GM21528 (cell line): ENCODE measurements at regions not wholly inside any gene's neighbourhood (a gene's known extent, or its start where the extent isn't known, plus 50 kb on each side); places are given as distances from the start of the nearest gene placed in this dataset.

Experiments used
- ATAC-seq: cut with Tn5 transposase; IDR thresholded peaks from one replicate; pipeline ENCODE4 v1.9.1; 2021; ENCODE audit warnings: mild to moderate bottlenecking, moderate library complexity; ENCODE audit not compliant: unreplicated experiment, low FRiP score

GRCh38 chr2:12352889-12353288 lies 363.8 kb upstream of the TRIB2 start:
- ATAC-seq, result no peak

- ATAC-seq, result no peak
Observed at GRCh38 chr2:12361506-12361905, 355.2 kb upstream of the TRIB2 start.

GRCh38 chr2:12363138-12363537 lies 353.6 kb upstream of the TRIB2 start:
- ATAC-seq, result no peak

DNA sequence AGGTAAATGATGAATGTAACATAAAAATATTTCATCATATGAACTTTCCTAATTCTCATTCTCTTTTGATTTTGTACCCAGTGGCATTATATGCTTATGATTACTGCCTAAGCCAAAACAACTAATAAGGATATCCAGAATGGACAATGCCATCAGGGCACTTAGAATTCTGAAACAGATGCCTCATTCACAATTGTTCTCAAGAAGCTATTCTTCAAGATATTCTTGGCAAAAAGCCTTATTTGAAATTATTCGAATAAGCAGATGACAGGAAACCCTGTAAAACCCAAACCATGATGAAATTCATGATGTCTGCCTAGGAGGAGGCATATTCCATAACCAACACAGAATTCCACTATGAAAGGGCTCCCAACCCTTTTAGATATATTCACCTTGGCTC lies 353.2 kb upstream of the TRIB2 start:
- no peak for ATAC-seq

DNA sequence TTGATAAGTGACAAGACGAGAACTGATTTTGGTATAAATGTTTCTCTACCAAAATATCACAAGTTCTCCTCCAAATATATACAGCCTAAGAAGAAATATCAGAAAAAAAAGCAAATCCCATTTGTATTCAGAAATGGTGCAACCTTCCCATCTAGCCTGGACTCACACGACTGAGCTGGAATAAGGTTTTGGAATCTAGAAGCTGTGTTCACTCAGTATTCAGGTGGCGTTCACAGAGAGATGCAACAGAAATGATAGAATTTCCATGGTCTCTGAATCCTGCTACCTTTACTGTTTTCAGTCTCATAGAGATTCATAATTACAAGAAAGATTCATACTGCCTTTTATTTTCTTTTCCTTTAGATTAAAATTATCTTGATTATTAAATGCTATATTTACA lies 347.2 kb upstream of the TRIB2 start:
- no peak for ATAC-seq

DNA sequence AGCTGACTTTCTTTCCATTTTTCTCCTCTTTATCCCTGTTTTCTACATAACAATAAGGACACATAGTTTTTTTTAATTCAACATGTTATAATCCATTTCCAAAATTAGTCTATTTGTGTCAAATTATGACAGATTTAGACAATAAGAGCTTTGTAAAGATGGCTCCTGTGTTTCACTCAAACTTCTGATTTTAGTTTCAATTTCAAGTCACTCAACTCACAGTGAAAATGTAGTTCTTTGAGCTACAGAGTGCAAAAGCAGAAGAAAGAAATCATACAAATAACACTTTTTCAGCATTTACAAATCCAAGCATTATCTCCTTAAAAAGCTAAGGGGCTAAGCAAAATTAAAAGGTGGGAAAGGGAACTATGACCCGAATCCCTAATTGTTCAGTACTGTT lies 340.7 kb upstream of the TRIB2 start:
- no peak for ATAC-seq

- ATAC-seq, result no peak
Observed at GRCh38 chr2:12379143-12379542, 337.6 kb upstream of the TRIB2 start.

- ATAC-seq, result no peak
Observed at GRCh38 chr2:12381543-12382325, 335.0 kb upstream of the TRIB2 start.

- no peak for ATAC-seq
Observed at GRCh38 chr2:12382366-12382765, 334.4 kb upstream of the TRIB2 start.

GRCh38 chr2:12389344-12390045 lies 327.2 kb upstream of the TRIB2 start:
- no peak for ATAC-seq

DNA sequence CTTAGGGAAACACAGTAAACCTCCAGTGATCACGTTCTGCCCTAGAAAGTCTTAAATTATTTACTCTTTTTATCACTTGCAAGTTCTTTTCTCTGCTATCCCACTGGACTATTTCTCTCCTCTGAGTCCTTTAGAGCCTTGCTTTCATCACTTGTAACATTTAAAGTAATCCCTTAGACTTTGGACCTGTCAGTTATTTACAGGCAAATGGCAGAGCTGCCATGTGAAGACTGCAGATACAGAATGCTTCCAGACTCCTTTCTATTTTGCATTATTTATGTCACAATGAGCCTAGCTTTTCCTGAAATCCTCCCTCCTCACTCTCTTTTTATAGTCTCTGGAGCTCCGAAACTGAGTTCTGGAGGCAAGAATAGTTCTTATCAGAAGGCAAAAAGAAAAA lies 325.6 kb upstream of the TRIB2 start:
- ATAC-seq, result no peak

DNA sequence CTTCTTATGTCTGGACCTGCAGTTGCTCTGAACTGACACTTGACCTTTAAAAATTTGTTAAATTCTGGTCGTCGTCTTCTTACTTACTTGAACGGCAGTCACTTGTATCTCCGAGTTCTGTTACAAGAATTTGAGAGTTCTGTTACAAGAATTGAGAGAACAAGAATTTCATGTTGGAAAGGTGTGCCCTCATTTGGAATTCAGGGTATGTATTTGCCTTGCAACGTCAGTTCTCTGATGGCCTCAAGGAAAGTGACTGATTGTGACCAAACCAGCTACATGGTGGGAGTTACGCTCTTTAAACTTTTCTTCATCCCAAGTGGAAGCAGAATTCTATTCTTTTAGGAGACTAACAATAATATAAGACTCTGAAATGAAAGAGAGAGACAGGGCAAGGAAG lies 320.0 kb upstream of the TRIB2 start:
- ATAC-seq, result no peak

GRCh38 chr2:12397854-12398253 lies 318.9 kb upstream of the TRIB2 start:
- no peak for ATAC-seq

DNA sequence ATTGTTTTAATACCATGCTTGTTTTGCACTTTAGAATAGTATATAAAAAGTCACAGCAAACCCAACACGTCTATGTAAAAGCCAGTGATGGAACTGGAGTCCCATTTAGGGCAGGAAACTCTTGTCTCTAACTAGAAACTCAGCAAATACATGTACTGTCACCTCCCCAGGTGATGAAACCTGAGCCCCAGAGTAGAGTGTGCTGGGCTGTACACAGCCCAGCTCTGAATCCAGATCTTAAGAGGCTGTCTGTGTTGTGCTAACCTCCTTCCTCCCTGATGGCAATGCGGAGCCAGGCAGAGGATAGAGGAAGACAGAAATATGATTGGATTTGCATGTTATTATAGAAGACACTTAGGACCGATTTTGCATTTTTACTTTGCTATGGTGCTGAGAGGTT lies 317.5 kb upstream of the TRIB2 start:
- no peak for ATAC-seq

DNA sequence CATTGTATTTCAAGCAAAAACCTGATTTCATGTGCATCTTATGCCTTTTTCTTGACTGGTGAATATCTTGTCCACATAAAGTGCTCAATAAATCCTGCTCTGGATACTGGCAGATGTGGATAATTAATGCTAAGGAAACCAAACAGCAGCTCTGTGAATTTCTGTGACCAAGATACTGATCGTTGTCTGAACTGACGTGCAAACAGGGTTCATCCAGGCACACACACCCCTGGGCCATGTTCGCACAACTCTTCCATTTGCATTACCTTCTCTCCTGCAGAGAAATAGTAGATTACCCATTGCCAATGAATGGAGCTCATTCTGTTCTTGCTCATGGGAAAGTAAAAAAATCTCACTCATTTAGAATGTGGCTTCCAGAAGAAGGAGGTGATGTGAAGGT lies 316.2 kb upstream of the TRIB2 start:
- ATAC-seq, result no peak

- no peak for ATAC-seq
Observed at GRCh38 chr2:12402440-12403139, 314.1 kb upstream of the TRIB2 start.

GRCh38 chr2:12404497-12404896 lies 312.2 kb upstream of the TRIB2 start:
- no peak for ATAC-seq

GRCh38 chr2:12407160-12407559 lies 309.6 kb upstream of the TRIB2 start:
- no peak for ATAC-seq

DNA sequence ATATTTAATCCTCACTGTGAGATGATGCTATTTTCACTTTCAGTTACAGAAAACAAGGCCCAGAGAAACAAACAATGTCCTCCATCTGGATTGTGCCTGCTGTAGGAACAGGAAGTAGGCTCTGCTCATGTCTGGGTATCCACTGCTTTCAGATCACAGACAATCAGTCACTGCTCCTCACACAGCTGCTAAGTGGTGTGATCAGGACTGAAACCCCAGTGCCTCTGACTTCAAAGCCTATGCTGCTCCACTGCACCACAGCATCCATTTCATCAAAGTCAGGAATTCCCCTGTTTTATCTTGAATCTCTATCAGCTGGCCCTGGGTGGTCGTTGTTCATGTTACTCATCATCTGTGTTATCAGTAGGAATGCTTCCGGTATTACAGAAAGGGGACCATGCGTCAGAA lies 303.8 kb upstream of the TRIB2 start:
- peak; percentile 97 for ATAC-seq

DNA sequence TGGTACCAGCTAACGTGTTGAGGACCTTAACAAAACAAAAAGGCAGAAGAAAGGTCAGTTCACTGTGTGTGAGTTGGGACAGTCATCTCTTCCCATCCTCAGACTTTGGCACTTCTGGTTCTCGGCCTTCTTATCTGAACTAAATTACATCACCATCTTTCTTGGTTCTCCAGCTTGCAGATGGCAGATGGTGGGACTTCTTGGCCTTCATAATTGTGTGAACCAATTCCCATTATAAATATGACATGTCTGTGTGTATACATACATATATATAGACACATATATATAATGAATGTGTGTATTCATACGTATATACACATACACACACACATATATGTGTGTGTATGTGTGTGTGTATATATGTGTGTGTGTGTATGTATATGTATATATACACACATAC lies 301.2 kb upstream of the TRIB2 start:
- ATAC-seq, result no peak

GRCh38 chr2:12416600-12416999 lies 300.1 kb upstream of the TRIB2 start:
- ATAC-seq, result no peak

DNA sequence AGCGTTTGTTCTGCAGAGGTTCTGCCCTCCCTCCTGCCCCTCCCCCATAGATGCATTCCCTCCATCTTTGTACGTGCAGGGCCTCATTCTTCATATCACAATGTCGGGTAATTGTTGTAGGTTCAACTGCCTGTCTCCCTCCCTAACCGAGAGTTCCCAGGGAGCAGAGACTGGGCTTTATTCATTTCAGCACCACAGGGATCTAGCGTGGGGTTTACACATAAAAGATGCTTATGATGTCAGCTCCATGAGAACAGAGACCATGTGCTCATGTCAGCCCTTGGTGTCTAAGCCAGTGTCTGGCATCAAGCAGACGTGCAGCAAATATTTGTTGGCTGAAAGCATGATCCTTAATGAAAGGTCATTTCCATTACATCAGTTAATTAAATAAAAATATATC lies 298.9 kb upstream of the TRIB2 start:
- no peak for ATAC-seq
